Ishikawa (cell line): ENCODE measurements at regions not wholly inside any gene's neighbourhood (a gene's known extent, or its start where the extent isn't known, plus 50 kb on each side); places are given as distances from the start of the nearest gene placed in this dataset.

Experiments used
- CEBPB ChIP-seq: IDR thresholded peaks from 2 replicates; pipeline ENCODE4 v1.6.1; 2012
- CREB1 ChIP-seq: IDR thresholded peaks from 2 replicates; pipeline ENCODE4 v1.6.1; 2012; ENCODE audit warnings: low read depth
- EGR1 ChIP-seq: IDR thresholded peaks from 2 replicates; pipeline ENCODE4 v1.6.1; 2012
- EP300 ChIP-seq: IDR thresholded peaks from 2 replicates; pipeline ENCODE4 v1.6.1; 2012; ENCODE audit warnings: borderline replicate concordance
- NFIC ChIP-seq: IDR thresholded peaks from 2 replicates; pipeline ENCODE4 v1.6.1; 2012
- TAF1 ChIP-seq: IDR thresholded peaks from 2 replicates; pipeline ENCODE4 v1.6.1; 2012; ENCODE audit warnings: low read depth, mild to moderate bottlenecking
- YY1 ChIP-seq: IDR thresholded peaks from 2 replicates; pipeline ENCODE4 v1.6.1; 2012; ENCODE audit warnings: low read depth
- TF ChIP-seq, protein P1 (sequence below): IDR thresholded peaks from 2 replicates; pipeline ENCODE4 v1.6.1; 2012; ENCODE audit warnings: low read depth, mild to moderate bottlenecking
- TF ChIP-seq, protein P2 (sequence below): IDR thresholded peaks from 2 replicates; pipeline ENCODE4 v1.6.1; 2012

DNA sequence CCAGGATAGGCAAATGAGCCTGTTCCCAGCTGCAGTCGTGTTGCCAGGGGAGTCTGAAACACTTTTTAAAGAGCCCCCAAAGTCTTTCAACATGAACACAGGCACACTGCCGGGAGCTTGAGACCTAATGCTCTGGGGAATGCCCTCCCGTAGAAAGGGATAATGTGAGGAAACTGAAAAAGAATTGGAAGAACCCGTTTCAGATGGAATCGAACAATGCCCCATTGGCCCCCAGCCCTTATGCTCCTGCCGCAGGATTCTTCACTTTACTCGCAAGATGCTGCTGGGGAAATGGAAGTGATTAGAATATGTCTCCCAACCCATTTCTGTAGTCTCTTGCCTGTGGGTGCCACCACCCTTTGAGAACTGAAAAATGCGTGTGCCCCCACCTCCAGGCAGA, 136.3 kb upstream of the GATA6 start:
- TF ChIP-seq CREB1 (no peak), NFIC (no peak), EGR1 (no peak), TAF1 (no peak), EP300 (no peak), CEBPB (no peak), YY1 (no peak)
- TF ChIP-seq, protein P1, sequence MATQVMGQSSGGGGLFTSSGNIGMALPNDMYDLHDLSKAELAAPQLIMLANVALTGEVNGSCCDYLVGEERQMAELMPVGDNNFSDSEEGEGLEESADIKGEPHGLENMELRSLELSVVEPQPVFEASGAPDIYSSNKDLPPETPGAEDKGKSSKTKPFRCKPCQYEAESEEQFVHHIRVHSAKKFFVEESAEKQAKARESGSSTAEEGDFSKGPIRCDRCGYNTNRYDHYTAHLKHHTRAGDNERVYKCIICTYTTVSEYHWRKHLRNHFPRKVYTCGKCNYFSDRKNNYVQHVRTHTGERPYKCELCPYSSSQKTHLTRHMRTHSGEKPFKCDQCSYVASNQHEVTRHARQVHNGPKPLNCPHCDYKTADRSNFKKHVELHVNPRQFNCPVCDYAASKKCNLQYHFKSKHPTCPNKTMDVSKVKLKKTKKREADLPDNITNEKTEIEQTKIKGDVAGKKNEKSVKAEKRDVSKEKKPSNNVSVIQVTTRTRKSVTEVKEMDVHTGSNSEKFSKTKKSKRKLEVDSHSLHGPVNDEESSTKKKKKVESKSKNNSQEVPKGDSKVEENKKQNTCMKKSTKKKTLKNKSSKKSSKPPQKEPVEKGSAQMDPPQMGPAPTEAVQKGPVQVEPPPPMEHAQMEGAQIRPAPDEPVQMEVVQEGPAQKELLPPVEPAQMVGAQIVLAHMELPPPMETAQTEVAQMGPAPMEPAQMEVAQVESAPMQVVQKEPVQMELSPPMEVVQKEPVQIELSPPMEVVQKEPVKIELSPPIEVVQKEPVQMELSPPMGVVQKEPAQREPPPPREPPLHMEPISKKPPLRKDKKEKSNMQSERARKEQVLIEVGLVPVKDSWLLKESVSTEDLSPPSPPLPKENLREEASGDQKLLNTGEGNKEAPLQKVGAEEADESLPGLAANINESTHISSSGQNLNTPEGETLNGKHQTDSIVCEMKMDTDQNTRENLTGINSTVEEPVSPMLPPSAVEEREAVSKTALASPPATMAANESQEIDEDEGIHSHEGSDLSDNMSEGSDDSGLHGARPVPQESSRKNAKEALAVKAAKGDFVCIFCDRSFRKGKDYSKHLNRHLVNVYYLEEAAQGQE = no peak
- TF ChIP-seq, protein P2, sequence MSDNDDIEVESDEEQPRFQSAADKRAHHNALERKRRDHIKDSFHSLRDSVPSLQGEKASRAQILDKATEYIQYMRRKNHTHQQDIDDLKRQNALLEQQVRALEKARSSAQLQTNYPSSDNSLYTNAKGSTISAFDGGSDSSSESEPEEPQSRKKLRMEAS = no peak
